ENCODE measurements at regions not wholly inside any gene's neighbourhood (a gene's known extent, or its start where the extent isn't known, plus 50 kb on each side); places are given as distances from the start of the nearest gene placed in this dataset.

DNA sequence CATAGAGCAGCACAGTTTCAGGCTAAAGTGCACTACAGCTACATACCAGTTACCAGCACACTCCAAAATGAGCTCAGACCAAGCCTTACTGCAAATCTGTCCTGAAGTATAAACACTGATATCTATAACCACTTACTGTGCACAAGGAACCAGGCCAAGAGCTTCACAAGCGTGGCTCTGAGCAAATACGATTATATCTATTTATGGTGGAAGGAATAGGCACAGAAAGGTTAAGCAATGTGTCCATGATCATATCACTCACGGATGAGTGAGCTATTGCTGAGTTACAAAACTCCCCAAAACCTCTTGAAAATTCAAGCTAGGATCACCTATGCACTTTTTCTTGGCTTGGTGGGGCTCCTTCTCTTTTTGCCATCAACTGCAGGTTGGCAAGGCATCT, 84.9 kb downstream of the GPAM start (continued):
- TF ChIP-seq ELF4 (CRISPR knock-in tag; IDR thresholded peaks at IDR 0.05; ENCODE audit: low read depth) (no peak), GABPB1 (CRISPR knock-in tag; IDR thresholded peaks at IDR 0.05) (no peak), ZNF232 (CRISPR knock-in tag; IDR thresholded peaks at IDR 0.05) (no peak), NFE2L1 (CRISPR knock-in tag; IDR thresholded peaks at IDR 0.05) (no peak), PRRX2 (CRISPR knock-in tag; IDR thresholded peaks at IDR 0.05) (no peak), SP1 (CRISPR knock-in tag; conservative IDR thresholded peaks at IDR 0.05) (no peak), MYBL2 (CRISPR knock-in tag; IDR thresholded peaks at IDR 0.05) (no peak)
- TF ChIP-seq, protein P1, sequence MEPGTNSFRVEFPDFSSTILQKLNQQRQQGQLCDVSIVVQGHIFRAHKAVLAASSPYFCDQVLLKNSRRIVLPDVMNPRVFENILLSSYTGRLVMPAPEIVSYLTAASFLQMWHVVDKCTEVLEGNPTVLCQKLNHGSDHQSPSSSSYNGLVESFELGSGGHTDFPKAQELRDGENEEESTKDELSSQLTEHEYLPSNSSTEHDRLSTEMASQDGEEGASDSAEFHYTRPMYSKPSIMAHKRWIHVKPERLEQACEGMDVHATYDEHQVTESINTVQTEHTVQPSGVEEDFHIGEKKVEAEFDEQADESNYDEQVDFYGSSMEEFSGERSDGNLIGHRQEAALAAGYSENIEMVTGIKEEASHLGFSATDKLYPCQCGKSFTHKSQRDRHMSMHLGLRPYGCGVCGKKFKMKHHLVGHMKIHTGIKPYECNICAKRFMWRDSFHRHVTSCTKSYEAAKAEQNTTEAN (CRISPR knock-in tag; IDR thresholded peaks at IDR 0.05): no peak

Measured in WTC11 (cell line).